K562 (cell line): ENCODE measurements at regions not wholly inside any gene's neighbourhood (a gene's known extent, or its start where the extent isn't known, plus 50 kb on each side); places are given as distances from the start of the nearest gene placed in this dataset.

ENCODE experiments used
- ATAC-seq: fragments of 200-7000 bp; cut with Tn5 transposase; 3 replicates; pipeline ENCODE4 v1.9.1; 2020; ENCODE audit warnings: moderate library complexity
- BruUV-seq: library from RNA; stranded (reverse); fragments of 400-500 nt; replicated peaks from 2 replicates; lab custom pipeline; 2021; lab: Mats Ljungman, UMichigan
- CTCF ChIA-PET: fragments of 300-600 bp; formaldehyde crosslinking; extraction: SDS; loops from one replicate; lab custom pipeline; 2021; ENCODE audit warnings: low intra/inter-chr PET ratio; lab: Yijun Ruan, JAX
- POLR2A ChIA-PET: fragments of 300-600, 350-650 bp; sonication (Branson Sonifier 250); formaldehyde crosslinking; extraction: SDS; loops from one replicate; lab custom pipeline; 2021; ENCODE audit warnings: antibody characterized with exemption, inconsistent platforms; lab: Yijun Ruan, JAX
- DNase-seq, 4 experiments: peaks; one replicate each; pipeline versions ENCODE4 v3.0.0 to v3.0.0-alpha.2; 2011 to 2018; ENCODE audit warnings: low spot score in 3 of 4, mixed read lengths in 3 of 4; ENCODE audit errors: extremely low read depth in 1 of 4
- FAIRE-seq: peaks from 2 replicates; lab custom pipeline; 2011; peaks lifted over from hg19 to GRCh38; lab: Jason Lieb, UNC
- H2AFZ ChIP-seq: 2 replicates; pipeline ENCODE4 v1.6.0; 2011; ENCODE audit warnings: low read depth, low read length, control low read depth, inconsistent platforms
- H3K27ac ChIP-seq: fragments of 200-600 bp; 3 replicates; pipeline ENCODE4 v1.8.0; 2011; ENCODE audit warnings: low read depth, mild to moderate bottlenecking, control low read depth, inconsistent platforms, low read length, moderate library complexity, mixed read lengths; ENCODE audit errors: extremely low read depth
- H3K27me3 ChIP-seq, 2 experiments: fragments of 300-600 bp in 1 of 2; 2 replicates in 1 of 2; 3 replicates in 1 of 2; pipeline versions ENCODE4 v1.6.0 to v1.8.0; 2011; ENCODE audit warnings: inconsistent platforms in 2 of 2, low read length in 2 of 2, mild to moderate bottlenecking in 1 of 2, mixed read lengths in 1 of 2, moderate library complexity in 1 of 2; ENCODE audit not compliant: control insufficient read depth in 2 of 2, insufficient read depth in 2 of 2
- H3K36me3 ChIP-seq: fragments of 300-600 bp; 3 replicates; pipeline ENCODE4 v1.8.0; 2011; ENCODE audit warnings: mild to moderate bottlenecking, low read length, inconsistent platforms; ENCODE audit not compliant: control insufficient read depth, insufficient read depth
- H3K4me1 ChIP-seq, 2 experiments: fragments of 200-600 bp in 1 of 2; replicated peaks in 1 of 2; 2 replicates in 1 of 2; 3 replicates in 1 of 2; pipeline versions ENCODE4 v1.5.1 to v1.8.0; 2011; ENCODE audit warnings: inconsistent platforms in 2 of 2, low read length in 2 of 2, mild to moderate bottlenecking in 1 of 2, mixed read lengths in 1 of 2, moderate library complexity in 1 of 2; ENCODE audit not compliant: control insufficient read depth in 2 of 2, insufficient read depth in 2 of 2
- H3K4me2 ChIP-seq: 2 replicates; pipeline ENCODE4 v1.6.1; 2011; ENCODE audit warnings: low read length, control low read depth, inconsistent platforms, mixed read lengths; ENCODE audit not compliant: insufficient read depth
- H3K4me3 ChIP-seq: fragments of 200-600 bp; sonication (generic), shearing (Covaris generic); 2 replicates; pipeline ENCODE4 v1.5.1; 2016; ENCODE audit warnings: control low read depth, inconsistent platforms
- H3K79me2 ChIP-seq: fragments of 200-600 bp; 3 replicates; pipeline ENCODE4 v1.8.0; 2011; ENCODE audit warnings: low read length, inconsistent platforms; ENCODE audit not compliant: control insufficient read depth, insufficient read depth
- H3K9ac ChIP-seq, 2 experiments: 2 replicates each; pipeline versions ENCODE4 v1.6.0 to v1.6.1; 2011; ENCODE audit warnings: low read depth in 2 of 2, low read length in 2 of 2, control low read depth in 1 of 2, inconsistent platforms in 1 of 2, mild to moderate bottlenecking in 1 of 2, mixed read lengths in 1 of 2; ENCODE audit not compliant: insufficient read depth in 1 of 2
- H3K9me1 ChIP-seq: one replicate; pipeline ENCODE4 v1.6.0; 2011; ENCODE audit warnings: inconsistent platforms, mild to moderate bottlenecking, low read length, moderate library complexity; ENCODE audit not compliant: control insufficient read depth, insufficient read depth
- H3K9me3 ChIP-seq: replicated peaks from 2 replicates; pipeline ENCODE4 v1.5.1; 2011; ENCODE audit warnings: low read depth, low read length, inconsistent platforms; ENCODE audit not compliant: control insufficient read depth, insufficient read depth
- H4K20me1 ChIP-seq: replicated peaks from 2 replicates; pipeline ENCODE4 v1.6.1; 2011; ENCODE audit warnings: low read length, inconsistent platforms, mixed read lengths; ENCODE audit not compliant: control insufficient read depth, insufficient read depth
- E2F3 ChIP-seq: fragments of 250-450 bp; sonication (Bioruptor Pico); IDR thresholded peaks from 2 replicates; pipeline ENCODE4 v1.4.0; 2020; ENCODE audit warnings: mild to moderate bottlenecking
- FOXM1 ChIP-seq, 2 experiments: fragments of 450-650 bp in 1 of 2; sonication (generic) in 1 of 2; formaldehyde crosslinking in 1 of 2; IDR thresholded peaks; 2 replicates each; pipeline versions ENCODE4 v1.6.1 to v1.9.0; 2017 to 2022; ENCODE audit warnings: low read depth in 2 of 2, mild to moderate bottlenecking in 2 of 2, missing genetic modification reagents in 1 of 2, moderate library complexity in 1 of 2
- GABPA ChIP-seq: fragments of 200-800 bp; sonication (Bioruptor generic); conservative IDR thresholded peaks from 2 replicates; pipeline ENCODE4 v1.6.1; 2016; ENCODE audit warnings: low read depth, missing genetic modification characterization, missing compliant biosample characterization
- HCFC1 ChIP-seq: IDR thresholded peaks from 2 replicates; pipeline ENCODE4 v1.6.1; 2012; ENCODE audit warnings: low read depth, low read length, improper control_type of control experiment
- KAT2B ChIP-seq: IDR thresholded peaks from one replicate; pipeline ENCODE4 v1.6.1; 2012; ENCODE audit warnings: low read depth, mild to moderate bottlenecking, control low read depth, inconsistent platforms, low read length, moderate library complexity
- MAFG ChIP-seq: fragments of 450-650 bp; conservative IDR thresholded peaks from 2 replicates; pipeline ENCODE4 v1.6.1; 2016; ENCODE audit warnings: missing genetic modification characterization, missing compliant biosample characterization
- MGA ChIP-seq: fragments of 450-650 bp; IDR thresholded peaks from 2 replicates; pipeline ENCODE4 v1.6.1; 2016; ENCODE audit warnings: mild to moderate bottlenecking, moderate library complexity
- ZBTB17 ChIP-seq: fragments of 450-650 bp; formaldehyde crosslinking; IDR thresholded peaks from 2 replicates; pipeline ENCODE4 v1.4.0; 2020; ENCODE audit warnings: mild to moderate bottlenecking
- ZNF583 ChIP-seq: fragments of 250-450 bp; sonication (Bioruptor Pico); IDR thresholded peaks from 2 replicates; pipeline ENCODE4 v1.4.0; 2020
- WGBS: fragments of 100-300 bp; shearing (Covaris generic); methylation state at CpG from one replicate; pipeline ENCODE4 v1.1.6; 2016; ENCODE audit warnings: low coverage, mixed read lengths; ENCODE audit not compliant: insufficient coverage; ENCODE audit errors: missing lambda C conversion rate; 5-methylcytosine and 5-hydroxymethylcytosine counted together
- in situ Hi-C: fragments of 300-500 bp; cut with MboI; formaldehyde crosslinking; loops from 4 replicates; pipeline ENCODE4 v1.15.0; 2018; ENCODE audit warnings: inconsistent platforms, mixed read lengths
- intact Hi-C: fragments of 100-400 bp; cut with micrococcal nuclease; formaldehyde crosslinking; loops from 2 replicates; pipeline ENCODE4 v1.14.2; 2022

- intact Hi-C loops = no loop called here
- Histone ChIP-seq H3K4me2 (no peak overlapping the region), H3K9me1 (no peaks in the 10 kb centered on the region), H2AFZ (no peak overlapping the region), H3K9me3 (no peaks in the 10 kb centered on the region), H3K4me1 (no peaks in the 10 kb centered on the region), H4K20me1 (no peaks in the 10 kb centered on the region), H3K79me2 (no peaks in the 10 kb centered on the region), H3K4me3 (no peak overlapping the region), H3K27ac (no peak overlapping the region), H3K36me3 (no peaks in the 10 kb centered on the region), H3K27me3 (no peaks in the 10 kb centered on the region), H3K9ac (no peak overlapping the region)
- ChIA-PET CTCF (no interaction called here), POLR2A (no interaction called here)
- 0% methylated on average over 2 of the region's 2 CpGs for WGBS
- DNase-seq (no peak), ATAC-seq (no peak), FAIRE-seq (no peak)
- in situ Hi-C loops = no loop called here
- no TSS peak for BruUV-seq
- TF ChIP-seq KAT2B (no peak), GABPA (no peak), MAFG (tag) (no peak), MGA (no peak), HCFC1 (no peak), ZBTB17 (no peak), ZNF583 (CRISPR knock-in tag) (no peak), E2F3 (CRISPR knock-in tag) (no peak), FOXM1 (IDR thresholded peaks at IDR 0.05; ENCODE audit: low read depth) (no peak), FOXM1 (CRISPR knock-in tag; IDR thresholded peaks at IDR 0.05; ENCODE audit: low read depth) (no peak)
Measured at GRCh38 chr11:91295591-91295990, 929.0 kb upstream of the FAT3 start.
